ENCODE measurements at regions not wholly inside any gene's neighbourhood (a gene's known extent, or its start where the extent isn't known, plus 50 kb on each side); places are given as distances from the start of the nearest gene placed in this dataset.

DNA sequence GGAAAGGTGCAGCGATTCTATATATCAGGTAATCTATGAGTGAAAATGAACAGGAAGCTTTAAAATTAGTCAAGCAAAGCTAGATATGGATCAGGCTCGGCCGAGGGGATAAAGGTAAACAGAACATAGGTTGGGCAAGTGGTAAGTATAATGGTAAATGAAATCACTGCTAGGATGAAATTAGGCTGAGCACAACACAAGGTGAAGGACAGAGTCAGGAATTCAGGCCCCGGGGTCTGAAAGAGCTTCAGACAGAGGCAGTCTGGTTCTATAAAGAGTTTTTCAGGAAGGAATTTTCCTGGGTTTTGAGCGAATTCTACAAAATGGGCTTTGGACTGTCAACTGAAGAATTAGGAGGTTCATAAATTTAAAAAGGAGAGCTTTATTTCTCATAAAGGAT lies 513.2 kb upstream of the CDH2 start (continued):
- TF ChIP-seq, protein P1, sequence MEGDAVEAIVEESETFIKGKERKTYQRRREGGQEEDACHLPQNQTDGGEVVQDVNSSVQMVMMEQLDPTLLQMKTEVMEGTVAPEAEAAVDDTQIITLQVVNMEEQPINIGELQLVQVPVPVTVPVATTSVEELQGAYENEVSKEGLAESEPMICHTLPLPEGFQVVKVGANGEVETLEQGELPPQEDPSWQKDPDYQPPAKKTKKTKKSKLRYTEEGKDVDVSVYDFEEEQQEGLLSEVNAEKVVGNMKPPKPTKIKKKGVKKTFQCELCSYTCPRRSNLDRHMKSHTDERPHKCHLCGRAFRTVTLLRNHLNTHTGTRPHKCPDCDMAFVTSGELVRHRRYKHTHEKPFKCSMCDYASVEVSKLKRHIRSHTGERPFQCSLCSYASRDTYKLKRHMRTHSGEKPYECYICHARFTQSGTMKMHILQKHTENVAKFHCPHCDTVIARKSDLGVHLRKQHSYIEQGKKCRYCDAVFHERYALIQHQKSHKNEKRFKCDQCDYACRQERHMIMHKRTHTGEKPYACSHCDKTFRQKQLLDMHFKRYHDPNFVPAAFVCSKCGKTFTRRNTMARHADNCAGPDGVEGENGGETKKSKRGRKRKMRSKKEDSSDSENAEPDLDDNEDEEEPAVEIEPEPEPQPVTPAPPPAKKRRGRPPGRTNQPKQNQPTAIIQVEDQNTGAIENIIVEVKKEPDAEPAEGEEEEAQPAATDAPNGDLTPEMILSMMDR (IDR thresholded peaks at IDR 0.05; ENCODE audit: control extremely low read depth in 1 of 3, insufficient read depth in 1 of 3, low read depth in 1 of 3, low read length in 3 of 3), result no peak
- TF ChIP-seq EZH2 (IDR thresholded peaks at IDR 0.05; ENCODE audit: low read depth, low read length, severe bottlenecking), result no peak
- TF ChIP-seq SP2 (IDR thresholded peaks at IDR 0.05; ENCODE audit: low read length), result no peak
